GM19025 (cell line): ENCODE measurements at regions not wholly inside any gene's neighbourhood (a gene's known extent, or its start where the extent isn't known, plus 50 kb on each side); places are given as distances from the start of the nearest gene placed in this dataset.

ENCODE experiments used
- ATAC-seq: cut with Tn5 transposase; IDR thresholded peaks from one replicate; pipeline ENCODE4 v1.9.1; 2021; ENCODE audit warnings: mild to moderate bottlenecking, low read depth, moderate library complexity; ENCODE audit not compliant: unreplicated experiment

DNA sequence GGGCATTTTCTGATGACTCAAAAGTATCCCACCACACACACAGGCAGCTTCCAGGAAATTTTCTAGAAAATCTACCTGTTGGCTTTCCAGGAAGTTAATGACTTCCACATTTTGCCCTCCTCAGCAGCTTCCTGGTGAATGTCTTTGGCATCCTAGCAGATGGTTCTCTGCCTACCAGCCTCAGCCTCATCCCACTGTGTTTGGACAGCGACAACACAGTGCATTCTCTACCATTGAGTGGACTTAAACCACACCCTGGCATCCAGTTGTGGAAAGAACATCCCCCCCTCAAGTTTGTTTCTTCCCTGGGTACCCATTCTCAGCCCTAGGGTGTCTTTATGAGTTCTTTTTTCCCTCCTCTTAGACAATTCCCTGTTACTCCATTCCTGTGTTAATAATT lies 50.8 kb upstream of the GADL1 start:
- ATAC-seq: no peak

GRCh38 chr3:30948426-30948825 lies 54.0 kb upstream of the GADL1 start:
- no peak for ATAC-seq

DNA sequence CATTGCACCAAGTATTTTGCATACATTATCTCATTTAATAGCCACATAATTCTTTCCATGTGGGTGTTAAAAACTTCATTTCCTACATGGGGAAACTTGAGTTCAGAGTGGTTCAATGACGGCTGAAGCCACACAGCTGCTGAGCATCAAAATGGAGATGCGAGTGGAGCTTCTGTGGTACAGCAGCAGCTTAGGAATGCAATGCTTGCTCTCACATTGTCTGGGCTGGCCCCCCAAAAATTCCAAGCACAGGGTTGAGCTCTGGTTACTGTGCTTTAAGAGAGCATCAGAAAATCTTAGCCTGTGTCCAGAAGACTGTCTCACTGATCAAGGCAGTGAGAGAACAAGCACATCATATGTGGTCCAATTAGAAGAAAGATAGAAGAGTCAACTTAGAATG lies 57.4 kb upstream of the GADL1 start:
- ATAC-seq: no peak

- ATAC-seq: no peak
These were observed 58.3 kb upstream of the GADL1 start for GRCh38 chr3:30952786-30953185.

DNA sequence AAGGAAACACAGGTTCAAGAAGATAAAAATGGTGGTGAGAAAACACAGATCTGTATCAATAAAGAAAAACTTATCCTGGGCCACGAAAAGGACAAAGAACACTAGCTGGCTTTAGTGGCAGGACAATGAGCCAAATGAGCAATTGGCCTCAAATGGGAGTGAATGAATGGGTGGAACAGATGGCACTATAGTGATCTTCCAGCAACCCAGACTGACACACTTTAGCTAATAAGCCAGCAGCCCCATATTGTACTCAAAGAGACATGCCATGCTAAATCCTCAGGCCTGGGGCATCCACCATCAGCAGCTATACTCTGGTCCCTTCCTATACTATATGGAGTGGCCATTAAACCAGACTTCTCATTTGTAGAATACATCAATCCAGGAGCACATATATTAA lies 60.0 kb upstream of the GADL1 start:
- ATAC-seq: no peak

DNA sequence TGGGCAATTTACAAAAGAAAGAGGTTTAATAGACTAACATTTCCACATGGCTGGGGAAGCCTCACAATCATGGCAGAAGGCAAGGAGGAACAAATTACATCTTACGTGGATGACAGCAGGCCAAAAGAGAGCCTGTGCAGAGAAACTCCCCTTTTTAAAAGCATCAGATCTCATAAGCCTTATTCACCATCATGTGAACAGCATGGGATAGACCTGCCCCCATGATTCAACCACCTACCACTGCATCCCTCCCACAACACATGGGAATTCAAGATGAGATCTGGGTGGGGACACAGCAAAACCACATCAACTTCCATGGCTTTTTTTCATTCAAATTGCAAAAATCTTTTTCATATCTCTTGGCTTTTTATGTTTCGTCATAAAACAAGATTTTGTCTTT lies 67.6 kb upstream of the GADL1 start:
- ATAC-seq: no peak

DNA sequence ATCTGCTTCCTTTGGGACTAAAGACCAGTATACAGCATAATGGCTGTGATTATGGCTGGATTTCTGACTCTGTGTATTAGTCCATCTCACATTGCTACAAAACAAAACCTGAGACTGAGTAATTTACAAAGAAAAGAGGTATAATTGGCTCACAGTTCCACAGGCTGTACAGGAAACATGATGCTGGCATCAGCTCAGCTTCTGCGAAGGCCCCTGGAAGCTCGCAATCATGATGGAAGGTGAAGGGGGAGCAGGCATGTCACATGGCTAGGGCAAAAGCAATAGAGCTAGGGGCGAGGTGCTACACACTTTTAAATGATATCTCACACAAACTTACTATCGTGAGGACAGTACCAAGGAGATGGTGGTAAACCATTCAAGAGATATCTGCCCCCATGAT lies 68.0 kb upstream of the GADL1 start:
- no peak for ATAC-seq

DNA sequence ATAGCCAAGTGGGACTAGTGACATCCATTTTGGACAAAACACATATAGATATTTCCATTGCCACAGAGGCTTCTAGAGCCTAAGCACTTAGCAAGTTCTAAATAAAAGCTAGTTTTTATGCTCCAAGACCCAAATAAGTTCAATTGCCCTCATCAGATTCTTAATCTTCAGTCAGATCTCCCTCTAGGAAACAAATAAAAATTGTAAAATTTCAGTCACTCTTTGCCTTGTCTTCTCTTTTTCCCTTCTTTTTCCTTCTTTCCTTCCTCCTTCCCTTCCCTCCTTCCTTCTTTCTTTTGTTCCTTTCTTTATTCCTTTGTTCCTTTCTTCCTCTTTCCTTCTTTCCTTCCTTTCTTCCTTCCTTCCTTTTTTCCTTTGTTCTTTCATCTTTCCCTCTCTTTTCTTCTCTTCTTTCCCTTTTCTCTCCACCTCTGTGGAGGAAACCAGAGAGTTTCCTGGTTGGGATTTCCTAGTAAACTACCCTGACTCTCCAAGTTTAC lies 68.8 kb upstream of the GADL1 start:
- ATAC-seq: no peak

DNA sequence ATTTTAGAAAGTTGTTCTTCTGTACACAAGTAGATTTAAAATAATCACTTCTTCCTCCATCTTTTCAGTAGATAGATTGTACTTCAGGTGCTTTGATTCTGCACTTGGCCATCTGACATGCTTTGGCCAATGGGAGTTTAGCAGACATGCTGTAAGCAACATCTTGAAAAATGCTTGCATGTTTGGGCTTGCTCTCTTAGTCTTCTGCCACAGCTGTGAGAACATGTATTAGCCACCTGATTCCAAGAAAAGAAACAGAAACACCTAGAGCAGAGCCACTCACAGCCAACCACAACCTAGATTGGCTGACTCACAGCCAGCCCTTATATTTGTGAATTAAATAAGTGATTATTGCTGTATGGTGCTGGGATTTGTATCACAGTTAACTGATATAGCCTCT lies 70.2 kb upstream of the GADL1 start:
- peak; percentile 89 for ATAC-seq

DNA sequence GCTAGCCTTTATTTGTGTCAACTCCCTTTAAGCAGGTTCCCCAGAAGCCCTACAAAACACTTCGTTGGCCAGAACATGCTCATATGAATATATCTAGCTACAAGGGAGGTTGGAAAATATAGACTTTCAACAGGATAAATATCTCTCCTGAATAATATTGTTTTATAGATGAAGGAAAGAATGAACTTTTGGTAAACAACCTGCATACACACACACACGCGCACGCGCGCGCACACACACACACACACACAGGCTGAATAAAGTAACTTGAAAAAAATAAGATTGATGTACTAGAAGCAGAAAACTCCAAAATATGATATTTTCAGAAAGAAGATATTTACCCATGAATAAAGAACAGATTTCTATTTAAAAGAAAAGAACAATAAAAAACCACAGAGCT lies 72.4 kb upstream of the GADL1 start:
- ATAC-seq: no peak

DNA sequence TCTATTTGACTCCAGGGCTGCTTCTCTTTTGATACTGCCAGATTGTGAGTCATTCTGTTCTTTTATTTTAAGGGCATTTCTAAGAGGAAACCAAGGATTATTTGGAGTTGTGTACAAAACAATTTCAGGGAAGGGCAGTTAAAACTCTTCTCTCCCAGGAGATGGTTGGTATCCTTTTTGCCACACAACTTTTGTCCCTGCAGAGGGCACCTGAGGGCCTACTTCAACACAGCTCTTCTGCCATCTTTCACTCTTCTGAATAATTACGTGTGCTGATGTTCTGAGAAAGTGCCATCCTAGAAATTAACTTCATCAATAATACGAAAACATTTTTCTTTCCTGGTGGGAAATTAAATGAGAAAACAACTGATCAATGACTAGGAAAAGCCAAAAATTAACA lies 75.7 kb upstream of the GADL1 start:
- ATAC-seq: no peak

GRCh38 chr3:30972449-30972848 lies 78.0 kb upstream of the GADL1 start:
- ATAC-seq: no peak

DNA sequence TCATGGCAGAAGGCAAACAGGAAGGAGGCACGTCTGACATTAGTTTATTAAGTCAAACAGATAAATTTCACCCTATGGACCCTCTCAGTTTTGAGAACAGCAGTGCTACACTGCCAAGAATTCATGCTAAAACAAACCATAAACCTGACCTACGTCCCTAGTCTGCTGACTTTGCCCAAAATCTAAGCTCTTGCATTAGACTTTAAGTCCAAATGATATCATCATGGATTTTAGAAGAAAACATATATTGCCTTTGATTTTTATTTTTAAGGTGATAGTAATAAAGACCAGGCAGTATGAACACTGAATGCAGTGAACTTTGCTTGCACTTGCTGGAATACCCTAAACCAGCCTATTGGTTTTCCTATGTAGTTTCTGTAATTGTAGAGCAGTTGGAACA lies 79.6 kb upstream of the GADL1 start:
- ATAC-seq: no peak

DNA sequence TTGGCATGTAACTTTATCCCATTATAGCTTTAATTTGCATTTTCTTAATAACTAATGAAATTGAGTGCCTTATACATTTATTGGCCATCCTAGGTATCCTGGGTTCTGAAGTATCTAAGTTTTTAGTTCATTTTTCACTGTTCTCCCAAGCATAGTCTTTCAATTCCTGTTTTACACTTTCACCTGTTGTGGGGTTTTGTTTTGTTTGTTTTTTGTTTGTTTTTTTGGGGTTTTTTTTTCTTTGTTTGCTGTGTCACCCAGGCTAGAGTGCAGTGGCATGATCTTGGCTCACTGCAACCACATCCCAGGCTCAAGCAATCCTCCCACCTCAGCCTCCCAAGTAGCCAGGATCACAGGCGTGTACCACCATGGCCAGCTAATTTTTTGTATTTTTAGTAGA lies 83.1 kb upstream of the GADL1 start:
- no peak for ATAC-seq

DNA sequence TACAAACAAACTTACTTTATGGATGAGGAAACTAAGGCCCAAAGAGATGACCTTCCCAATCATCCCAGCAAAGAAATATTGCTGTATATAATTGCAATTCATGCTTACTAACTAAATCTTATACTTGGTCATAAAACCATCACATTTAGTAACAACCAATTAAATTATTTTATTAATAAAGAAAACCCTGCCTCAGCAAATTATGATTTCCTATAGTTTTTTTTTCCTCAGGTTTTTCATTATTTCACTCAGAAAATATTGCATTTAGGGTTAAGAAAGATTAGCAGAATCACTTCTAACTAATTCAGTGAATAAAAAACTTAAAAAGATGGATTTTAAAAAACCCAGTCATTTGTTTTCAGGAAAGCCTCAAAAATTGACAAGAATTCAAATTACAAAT lies 86.5 kb upstream of the GADL1 start:
- no peak for ATAC-seq

DNA sequence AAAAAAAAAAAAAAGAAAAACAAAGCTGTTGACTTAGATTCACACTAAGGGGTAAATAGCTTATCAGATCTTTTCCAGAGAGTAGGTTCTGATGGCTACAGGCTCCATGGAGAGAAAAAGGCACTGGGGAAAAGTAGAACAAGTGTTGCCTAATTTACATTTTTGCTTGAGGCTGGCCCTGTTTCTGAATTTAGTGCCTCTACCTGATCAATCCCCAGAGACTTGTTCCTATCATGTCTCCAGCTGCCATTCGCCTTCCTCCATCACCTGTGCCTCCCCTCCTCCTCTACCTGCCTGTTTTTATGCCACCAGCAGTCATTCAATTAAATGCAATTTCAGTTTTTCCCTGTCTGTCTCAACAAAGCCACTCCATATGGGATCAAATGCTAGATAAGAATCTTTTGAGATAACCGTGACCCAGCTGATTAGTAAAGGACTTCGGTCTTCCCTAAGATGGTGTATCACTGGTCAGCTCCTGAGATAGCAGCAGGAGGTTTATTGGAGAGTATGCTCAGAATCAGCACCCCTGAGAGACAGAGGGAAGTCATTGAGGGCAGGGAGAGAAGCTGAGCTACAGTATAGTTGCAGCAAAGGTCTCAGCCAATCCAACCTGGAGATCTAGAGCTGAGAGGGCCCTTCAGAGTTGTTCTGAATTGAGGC lies 88.1 kb upstream of the GADL1 start:
- ATAC-seq: no peak

GRCh38 chr3:30984855-30985749 lies 90.6 kb upstream of the GADL1 start:
- ATAC-seq: no peak

- ATAC-seq: no peak
These were observed 92.1 kb upstream of the GADL1 start for GRCh38 chr3:30986551-30986950.

GRCh38 chr3:30988769-30989168 lies 94.3 kb upstream of the GADL1 start:
- ATAC-seq: no peak

- ATAC-seq: no peak
These were observed 95.0 kb upstream of the GADL1 start for GRCh38 chr3:30989276-30990030.

- ATAC-seq: no peak
These were observed 102.0 kb upstream of the GADL1 start for GRCh38 chr3:30996467-30996866.
